ENCODE measurements at regions not wholly inside any gene's neighbourhood (a gene's known extent, or its start where the extent isn't known, plus 50 kb on each side); places are given as distances from the start of the nearest gene placed in this dataset.
"Not testable (repeated sequence)": the region's sequence is repeated elsewhere in the genome, so short reads cannot be mapped to it uniquely, and the experiment has no call there.

DNA sequence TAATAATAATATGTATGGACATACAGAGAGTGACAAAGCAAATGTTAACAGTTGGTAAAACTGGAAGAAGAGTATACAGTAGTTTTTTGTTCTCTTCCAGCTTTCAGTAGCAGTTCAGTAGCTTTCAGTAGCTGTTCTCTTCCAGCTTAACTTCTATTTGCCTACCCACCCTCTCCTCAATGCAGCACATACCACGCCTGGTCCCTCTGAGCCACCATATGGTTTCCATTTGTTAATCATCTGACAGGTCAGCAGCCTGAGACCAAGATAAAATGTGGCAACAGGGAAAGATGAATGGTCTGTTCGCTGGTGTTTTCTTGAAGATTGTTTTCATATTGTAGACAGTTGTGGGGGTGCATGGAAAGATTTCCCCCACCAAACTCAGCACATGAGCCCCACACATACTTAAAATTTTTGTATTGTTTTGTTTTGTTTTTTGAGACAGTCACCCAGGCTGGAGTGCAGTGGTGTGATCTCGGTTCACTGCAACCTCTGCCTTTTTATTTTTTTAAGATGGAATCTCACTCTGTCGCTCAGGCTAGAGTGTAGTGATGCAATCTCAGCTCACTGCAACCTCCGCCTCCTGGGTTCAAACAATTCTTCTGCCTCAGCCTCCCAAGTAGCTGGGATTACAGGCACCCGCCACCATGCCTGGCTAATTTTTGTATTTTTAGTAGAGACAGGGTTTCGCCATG lies 56.8 kb downstream of the ATP6V0E2 start:
- not testable (repeated sequence) for DNase-seq, ATAC-seq

DNA sequence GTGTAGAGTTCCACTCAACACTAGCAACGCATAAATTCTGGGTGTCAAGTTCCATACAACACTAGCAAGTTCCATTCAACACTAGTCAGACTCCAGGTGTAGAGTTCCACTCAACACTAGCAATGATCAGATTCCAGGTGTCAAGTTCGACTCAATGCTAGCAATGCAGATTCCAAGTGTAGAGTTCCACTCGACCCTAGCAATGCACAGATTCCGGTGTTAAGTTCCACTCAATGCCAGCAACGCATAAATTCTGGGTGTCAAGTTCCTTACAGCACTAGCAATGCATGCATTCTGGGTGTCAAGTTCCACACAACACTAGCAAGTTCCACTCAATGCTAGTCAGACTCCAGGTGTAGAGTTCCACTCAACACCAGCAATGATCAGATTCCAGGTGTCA lies 60.0 kb downstream of the ATP6V0E2 start:
- DNase-seq, ATAC-seq: not testable (repeated sequence)

DNA sequence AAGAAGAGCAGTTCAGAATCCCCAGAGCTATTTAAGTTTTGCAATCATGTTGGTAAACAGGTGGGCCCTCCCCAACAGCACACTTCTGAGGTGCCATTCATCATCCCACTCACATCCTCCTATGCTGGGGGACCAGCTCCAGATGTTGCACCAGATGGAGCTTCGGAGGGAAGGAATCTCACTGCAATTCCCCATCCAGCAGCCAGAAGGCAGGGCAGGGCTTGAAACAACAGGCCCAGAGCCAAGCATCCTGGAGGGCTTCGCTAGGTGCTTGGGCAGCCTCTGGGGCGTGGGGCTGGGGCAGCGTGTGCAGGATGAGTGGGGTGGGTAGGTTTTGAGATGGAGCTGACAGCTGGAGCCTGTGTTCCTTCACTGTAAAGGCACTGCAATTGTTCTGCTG lies 73.6 kb downstream of the ATP6V0E2 start:
- ATAC-seq, DNase-seq: not testable (repeated sequence)

DNA sequence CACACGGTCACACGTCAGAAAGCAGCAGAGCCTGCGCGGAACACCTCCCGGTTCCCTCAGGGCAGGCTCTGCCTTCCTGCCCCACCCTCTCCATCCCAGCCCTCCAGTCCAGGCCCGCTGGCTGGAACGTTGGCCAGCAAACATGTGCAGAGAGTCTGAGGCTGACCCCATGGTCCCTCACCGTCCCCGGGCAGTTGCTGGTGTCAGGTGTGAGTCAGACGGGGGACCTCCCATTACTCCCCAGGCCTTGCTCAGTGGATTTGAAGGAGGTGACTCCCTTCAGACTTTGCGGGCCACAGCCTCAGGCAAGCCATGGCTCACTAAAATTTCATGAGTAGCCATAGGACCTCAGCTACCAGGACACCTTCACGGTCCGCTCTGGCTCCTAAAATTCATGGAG lies 74.7 kb downstream of the ATP6V0E2 start:
- not testable (repeated sequence) for ATAC-seq, DNase-seq

DNA sequence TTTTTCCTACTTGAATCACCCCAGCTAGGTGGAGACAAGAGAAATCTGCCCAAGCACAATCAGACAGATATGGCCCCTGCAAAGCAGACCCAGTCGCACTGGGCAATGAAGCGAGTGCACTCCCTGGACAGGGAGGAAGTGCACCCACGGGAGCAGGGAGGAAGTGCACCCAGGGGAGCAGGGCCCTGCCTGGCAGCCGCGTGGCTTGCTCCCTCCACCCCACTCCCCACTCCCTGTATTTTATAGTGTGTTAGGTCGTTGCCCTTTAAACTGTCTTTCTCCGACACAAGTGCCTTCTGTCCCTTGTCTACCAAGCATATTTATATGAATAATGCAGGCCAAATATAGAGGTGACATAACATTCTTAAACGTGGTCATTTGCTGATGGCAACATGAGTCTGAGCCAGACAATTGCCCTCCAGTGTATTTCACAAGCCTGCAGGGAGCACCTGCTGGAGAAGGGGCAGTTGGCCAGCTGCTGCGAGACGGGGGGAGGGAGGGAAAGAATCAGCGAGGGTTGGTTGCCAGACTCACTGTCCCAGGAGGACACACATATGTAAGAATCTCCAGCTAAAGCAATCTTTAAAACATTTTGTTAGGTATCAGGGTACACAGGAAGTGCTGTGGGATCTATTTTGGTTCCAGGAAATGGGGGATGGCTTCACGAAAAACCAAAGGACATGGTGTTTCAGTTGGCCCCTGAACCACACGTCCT lies 76.3 kb downstream of the ATP6V0E2 start:
- DNase-seq (peak; percentile 15), ATAC-seq (peak; percentile 32)

DNA sequence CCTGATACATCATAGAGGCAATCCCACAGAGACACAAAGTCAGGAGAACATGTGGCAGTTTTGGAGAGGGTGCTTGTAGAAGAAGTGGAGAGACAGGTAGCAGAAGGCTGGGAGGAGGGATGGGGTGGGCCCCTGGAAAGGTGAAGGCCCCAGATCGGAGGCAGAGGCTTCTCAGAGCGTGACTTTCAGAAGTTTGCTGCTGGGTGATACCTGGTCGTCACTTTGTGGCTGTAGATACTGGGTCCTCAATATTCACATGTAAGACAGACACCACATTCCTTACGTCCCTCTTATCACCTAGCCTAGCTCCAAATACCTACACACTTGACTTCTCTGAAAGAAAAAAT lies 76.8 kb downstream of the ATP6V0E2 start:
- not testable (repeated sequence) for ATAC-seq, DNase-seq

DNA sequence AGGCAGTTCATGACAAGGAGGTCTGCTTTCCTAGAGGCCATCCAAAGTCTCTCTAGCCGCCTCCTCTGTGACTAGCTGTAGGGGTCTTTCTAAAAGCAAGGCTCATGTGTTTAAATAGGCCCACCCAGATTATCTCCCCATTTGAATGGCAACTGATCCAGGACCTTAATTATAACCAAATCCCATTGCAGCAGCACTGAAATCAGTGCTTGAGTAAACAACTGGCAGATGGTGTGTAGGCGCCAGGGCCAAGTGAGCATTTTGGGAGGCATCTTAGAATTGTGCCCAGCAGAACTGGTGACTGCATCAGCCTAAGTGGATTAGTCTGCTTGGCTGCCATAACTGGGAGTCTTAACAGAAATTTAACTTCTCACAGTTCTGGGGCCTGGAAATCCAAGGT lies 77.8 kb downstream of the ATP6V0E2 start:
- ATAC-seq, DNase-seq: not testable (repeated sequence)

DNA sequence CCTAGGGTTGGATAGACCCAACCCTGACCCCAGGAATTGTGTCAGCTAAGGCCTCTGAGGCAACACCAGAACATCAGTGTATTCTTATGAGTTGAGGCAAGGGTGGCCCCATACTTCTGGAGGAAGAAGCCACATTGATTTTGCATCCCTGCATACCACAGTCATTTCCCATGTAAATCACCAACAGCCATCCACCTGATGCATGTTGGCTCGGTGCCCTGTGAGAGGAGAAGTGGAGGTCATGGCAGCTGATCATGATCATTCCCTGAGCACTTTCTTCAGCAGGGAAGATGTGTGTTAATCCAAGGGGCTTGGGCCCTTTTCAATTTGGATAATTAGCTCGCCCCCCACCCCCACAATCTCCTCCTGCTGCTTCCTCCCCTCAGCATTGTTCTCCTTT lies 85.1 kb downstream of the ATP6V0E2 start:
- ATAC-seq, DNase-seq: not testable (repeated sequence)

DNA sequence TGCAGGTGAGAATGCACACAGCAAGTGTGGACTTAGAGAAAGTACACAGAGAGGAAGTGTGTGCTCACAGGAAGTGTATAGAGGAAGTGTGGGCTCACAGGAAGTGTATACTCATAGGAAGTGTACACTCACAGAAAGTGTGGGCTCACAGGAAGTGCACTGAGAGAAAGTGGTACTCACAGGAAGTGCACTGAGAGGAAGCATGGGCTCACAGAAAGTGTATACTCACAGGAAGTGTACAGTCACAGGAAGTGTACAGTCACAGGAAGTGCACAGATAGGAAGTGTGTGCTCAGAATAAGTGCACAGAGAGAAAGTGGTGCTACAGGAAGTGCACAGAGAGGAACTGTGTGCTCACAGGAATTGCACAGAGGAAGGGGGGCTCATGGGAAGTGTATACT lies 87.1 kb downstream of the ATP6V0E2 start:
- ATAC-seq (peak; percentile 70), DNase-seq (peak; percentile 7)

DNA sequence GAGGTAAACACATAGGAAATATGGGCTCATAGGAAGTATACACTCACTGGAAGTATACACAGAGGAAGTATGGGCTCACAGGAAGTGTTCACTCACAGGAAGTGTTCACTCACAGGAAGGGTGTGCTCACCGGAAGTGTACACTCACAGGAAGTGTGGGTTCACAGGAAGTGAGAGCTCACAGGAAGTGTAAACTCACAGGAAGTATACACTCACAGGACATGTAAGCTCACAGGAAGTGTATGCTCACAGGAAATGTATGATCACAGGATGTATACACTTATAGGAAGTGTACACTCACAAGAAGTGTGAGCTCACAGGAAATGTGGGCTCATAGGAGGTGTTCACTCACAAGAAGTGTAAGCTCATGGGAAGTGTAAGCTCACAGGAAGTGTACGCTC lies 88.1 kb downstream of the ATP6V0E2 start:
- peak; percentile 11 for DNase-seq
- peak; percentile 87 for ATAC-seq

DNA sequence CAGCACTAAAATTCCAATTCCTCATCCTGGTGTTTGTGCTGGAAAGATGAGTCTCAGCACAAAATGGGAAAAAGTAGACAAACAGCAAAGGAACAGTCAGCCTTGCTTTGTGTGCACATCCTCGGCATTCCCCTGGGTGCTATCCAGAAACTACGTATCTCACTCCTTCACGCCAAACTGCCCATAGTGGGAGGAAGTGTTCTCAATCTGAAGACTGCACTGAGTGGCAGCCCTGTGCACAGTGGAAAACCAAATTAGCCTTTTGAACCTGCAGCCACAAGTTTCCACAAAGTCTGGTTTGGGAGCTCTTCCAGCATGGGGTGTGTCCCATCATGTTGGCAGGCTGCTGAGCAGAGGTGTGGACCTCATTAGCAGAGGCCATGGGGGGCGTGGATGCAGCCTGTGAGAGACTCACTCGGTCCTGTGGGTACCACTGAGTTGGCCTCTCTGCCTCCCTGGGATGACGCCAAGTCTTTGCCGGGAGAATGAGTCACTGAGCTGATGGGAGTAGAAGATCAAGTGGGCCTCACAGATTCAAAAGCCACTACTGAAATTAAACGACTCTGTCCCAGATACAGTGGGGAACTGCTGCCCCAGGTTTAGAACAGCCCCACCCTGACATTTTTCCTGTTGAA lies 89.0 kb downstream of the ATP6V0E2 start:
- not testable (repeated sequence) for DNase-seq, ATAC-seq

DNA sequence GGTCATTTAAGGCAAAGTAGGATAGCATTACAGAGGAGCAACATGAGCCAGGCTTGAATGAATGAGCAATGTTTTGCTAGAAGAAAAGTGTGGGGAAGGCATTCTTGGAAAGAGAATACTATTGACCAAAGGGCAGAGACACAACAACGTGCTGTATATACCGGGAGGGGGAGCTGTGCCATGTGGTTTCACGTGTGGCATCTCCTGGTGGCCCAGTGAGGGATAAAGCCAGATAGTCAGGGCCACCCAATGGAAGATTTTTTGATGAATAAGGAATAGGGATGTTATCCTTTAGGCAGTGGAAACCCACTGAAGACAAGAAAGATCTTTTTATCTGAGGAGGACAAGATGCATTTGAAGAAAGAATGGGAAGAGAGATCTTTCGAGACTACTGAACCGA lies 90.2 kb downstream of the ATP6V0E2 start:
- DNase-seq, ATAC-seq: not testable (repeated sequence)

DNA sequence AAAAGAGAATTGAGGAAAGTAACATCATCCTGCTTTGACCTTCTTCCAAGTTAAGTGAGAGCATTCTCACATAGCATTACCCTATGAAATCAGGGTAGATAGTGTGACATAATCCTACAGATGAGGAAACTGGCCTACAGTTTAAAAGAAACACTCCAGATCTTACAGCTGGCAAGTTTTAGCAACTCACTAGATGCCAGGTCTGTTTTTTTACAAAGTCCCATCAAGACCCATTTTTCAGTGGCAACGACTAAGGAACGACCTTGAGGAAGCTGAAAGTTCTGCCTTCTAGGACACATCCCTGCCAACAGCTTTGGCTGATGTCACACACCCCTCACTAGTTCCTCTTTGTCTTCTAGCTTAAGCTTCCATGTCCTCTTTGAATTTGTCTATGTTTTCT lies 92.7 kb downstream of the ATP6V0E2 start:
- DNase-seq, ATAC-seq: not testable (repeated sequence)

DNA sequence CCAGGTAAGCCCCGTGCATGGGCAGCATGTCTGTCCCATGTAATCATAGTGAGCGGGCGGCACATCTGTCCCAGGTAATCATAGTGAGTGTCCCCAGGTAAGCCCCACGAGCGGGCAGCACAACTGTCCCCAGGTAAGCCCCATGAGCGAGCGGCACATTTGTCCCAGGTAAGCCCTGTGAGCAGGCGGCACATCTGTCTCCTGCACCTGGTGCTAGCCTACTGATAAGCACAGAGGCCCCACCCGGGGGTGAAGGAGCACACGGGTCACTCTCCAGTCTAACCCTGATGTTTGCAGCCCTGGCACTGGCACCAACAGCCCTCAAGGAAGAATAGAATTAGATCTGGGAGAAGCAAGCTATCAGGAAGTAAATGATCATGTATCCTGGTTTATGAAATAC lies 99.2 kb downstream of the ATP6V0E2 start:
- ATAC-seq, DNase-seq: not testable (repeated sequence)

DNA sequence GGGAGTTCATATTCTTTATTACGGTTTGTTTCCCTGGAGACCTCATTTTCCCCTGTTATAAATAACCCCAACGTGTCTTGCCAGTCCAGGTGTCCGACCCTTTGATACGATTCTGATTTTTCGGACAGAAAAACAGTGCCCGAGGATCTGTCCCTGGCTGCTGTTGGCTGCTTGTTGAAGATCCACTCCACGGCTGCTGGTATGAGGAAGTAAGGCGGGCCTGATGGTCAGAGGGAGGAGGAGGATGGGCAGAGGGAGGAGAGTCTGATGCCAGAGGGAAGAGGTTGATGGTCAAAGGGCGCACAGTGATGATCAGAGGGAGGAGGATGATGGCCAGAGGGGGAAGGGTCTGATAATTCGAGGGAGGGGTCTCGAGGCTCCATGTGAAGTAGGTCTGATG lies 99.9 kb downstream of the ATP6V0E2 start:
- ATAC-seq, DNase-seq: not testable (repeated sequence)

DNA sequence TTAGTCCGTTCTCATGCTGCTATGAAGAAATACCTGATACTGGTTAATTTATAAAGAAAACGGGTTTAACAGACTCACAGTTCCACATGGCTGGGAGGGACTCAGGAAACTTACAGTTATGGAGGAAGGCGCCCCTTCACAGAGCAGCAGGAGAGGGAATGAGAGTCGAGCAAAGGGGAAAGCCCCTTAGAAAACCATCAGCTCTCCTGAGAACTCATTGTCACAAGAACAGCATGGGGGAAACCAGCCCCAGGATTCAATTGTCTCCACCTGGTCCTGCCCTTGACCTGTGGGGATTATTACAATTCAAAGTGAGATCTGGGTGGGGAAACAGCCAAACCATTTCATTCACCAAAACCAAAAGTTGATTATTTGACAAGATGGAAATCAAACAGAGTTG lies 101.8 kb downstream of the ATP6V0E2 start:
- not testable (repeated sequence) for DNase-seq, ATAC-seq

DNA sequence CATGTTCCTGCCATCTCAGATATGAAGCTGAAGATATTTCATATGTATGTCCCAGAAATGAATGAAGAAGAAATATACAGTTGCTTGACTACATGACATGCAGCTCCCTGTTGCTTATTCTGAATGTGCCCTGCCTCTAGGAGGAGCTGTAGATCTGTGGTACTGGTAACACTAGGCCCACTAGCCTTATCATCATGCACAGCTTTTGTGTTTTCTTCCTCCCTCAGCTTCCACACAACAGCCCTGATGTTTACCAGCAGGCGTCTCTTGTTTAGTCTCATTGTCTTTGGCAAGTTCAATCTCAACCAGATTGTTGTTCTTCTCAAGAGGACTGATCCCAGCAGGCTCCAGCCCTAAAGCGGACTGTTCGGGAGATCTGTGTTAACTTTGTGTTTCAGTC lies 104.8 kb downstream of the ATP6V0E2 start:
- DNase-seq, ATAC-seq: not testable (repeated sequence)

DNA sequence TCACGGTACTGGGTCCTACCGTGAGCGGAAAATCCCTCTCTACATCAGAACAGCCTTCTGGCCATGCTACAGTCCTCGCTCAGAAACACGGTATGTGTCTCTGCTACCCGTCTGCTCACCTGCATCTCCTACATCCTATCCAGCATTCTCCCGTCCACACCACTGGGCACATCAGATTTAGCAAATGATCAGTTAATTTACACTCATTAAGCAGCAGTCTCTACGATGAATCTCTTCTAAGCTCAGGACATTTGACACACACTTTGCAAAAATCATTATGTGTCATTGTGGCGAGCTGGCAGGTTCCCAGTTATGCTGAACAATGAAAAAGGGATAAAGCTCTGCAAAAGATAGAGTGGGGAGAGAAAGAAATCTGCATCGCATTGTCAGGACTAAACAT lies 105.2 kb downstream of the ATP6V0E2 start:
- ATAC-seq, DNase-seq: not testable (repeated sequence)

DNA sequence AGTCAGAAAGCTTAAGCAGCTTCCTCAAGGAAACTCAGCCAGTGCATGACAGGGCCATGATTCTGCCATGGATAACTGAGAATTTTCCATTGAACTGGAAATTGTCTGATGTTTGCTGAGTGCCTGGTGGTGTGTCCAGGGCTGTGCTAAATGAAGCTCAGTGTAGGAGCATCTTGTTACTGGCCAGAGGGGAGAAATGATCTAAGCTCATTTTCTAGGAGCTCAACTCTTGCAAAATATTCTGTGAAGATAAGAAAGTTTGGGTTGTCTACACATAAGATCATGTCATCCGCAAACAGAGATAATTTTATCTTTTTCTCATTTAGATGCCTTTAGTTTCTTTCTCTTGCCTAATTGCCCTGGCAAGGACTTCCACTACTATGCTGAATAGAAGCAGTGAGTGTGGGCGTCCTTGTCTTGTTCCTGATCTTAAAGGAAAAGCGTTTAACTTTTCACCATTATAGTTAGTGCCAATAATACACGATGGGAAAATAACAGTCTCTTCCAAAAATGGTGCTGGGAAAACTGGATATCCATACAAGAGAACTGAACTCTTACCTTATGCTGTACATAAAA lies 108.9 kb downstream of the ATP6V0E2 start:
- DNase-seq, ATAC-seq: not testable (repeated sequence)

DNA sequence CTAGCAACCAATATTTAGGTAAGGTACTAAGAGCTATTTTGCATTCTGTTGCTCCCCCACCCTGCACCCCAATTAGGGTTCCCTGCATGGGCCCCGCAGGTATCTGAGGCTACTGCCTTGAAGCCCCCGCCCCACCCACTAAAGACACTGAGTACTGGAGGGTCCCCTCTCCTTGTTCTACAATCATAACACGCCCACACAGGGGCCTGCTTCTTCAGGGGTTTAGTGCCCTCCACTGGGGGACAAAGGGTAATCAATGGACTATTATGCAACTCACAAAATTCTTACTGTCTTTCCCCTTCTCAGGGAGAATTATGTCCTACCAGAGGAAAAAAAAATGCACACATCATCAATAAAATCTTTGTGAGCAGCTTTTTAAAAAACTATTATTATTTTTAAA lies 113.1 kb downstream of the ATP6V0E2 start:
- not testable (repeated sequence) for ATAC-seq, DNase-seq

DNA sequence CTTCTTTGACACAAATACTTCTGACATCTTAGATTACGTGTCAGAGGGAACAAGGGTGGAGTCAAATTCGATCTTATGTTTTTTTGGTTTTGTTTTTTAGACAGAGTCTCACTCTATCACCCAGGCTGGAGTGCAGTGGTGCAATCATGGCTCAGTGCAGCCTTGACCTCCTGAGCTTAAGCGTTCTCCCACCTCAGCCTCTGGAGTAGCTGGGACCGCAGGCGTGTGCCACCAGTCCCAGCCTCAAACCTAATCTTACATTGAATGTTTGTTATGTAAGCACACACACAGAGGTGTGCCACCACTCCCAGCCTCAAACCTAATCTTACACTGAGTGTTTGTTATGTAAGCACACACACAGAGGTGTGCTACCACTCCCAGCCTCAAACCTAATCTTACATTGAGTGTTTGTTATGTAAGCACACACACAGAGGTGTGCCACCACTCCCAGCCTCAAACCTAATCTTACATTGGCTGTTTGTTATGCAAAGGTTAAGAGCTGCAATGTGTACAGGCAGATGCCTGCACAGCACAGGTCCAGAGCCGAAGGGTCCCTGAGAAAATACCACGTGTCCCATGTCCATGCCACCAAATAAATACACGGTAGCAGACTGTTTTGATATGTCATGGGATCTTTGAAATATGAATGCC lies 118.0 kb downstream of the ATP6V0E2 start:
- not testable (repeated sequence) for DNase-seq, ATAC-seq

DNA sequence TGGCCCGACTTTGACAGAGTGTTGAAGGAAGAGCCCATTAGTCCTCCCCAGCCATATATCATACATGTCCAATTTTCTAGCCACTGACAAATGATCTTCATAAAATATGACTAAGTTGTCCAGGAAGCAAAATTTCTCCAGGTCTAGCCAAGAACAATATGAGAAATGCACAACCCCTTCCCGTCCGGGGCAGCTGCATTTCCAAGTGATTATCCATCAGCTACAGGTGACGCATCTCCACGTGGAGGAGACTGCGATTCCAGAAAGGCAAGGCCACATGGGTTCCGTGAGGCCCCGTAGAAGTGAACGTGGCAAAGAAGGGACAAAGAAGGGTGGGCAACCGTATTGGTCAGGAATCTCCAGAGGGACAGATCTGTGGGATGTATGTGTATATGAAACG lies 118.6 kb downstream of the ATP6V0E2 start:
- not testable (repeated sequence) for ATAC-seq, DNase-seq
